Stomach (tissue), 8 donors: ENCODE measurements at regions not wholly inside any gene's neighbourhood (a gene's known extent, or its start where the extent isn't known, plus 50 kb on each side); places are given as distances from the start of the nearest gene placed in this dataset.

Source experiments
- DNase-seq, 2 donors: peaks; one replicate each; pipeline versions ENCODE4 v3.0.0 to v3.0.0-alpha.2; 2013 to 2019
- H3K27ac ChIP-seq, 5 donors: fragments of 200-600 bp in 4 of 5; sonication (generic) in 4 of 5; one replicate each; pipeline ENCODE4 v1.5.1; 2013 to 2019; ENCODE audit warnings: mild to moderate bottlenecking in 1 of 5, moderate library complexity in 1 of 5
- H3K27me3 ChIP-seq, 3 donors: fragments of 200-600 bp; sonication (generic); one replicate each; pipeline ENCODE4 v1.5.1; 2017 to 2019; ENCODE audit warnings: mixed run types in 1 of 3
- H3K36me3 ChIP-seq, 4 donors: fragments of 200-600 bp; sonication (generic); 1 replicate in 3 of 4; 2 replicates in 1 of 4; pipeline ENCODE4 v1.5.1; 2016 to 2019
- H3K4me1 ChIP-seq, 4 donors: fragments of 200-600 bp; sonication (generic); one replicate each; pipeline ENCODE4 v1.5.1; 2016 to 2019
- H3K4me3 ChIP-seq, 4 donors: fragments of 200-600 bp; sonication (generic) in 3 of 4; one replicate each; pipeline ENCODE4 v1.5.1; 2016 to 2019; ENCODE audit warnings: mild to moderate bottlenecking in 1 of 4
- H3K9me3 ChIP-seq, 4 donors: fragments of 200-600 bp; sonication (generic); one replicate each; pipeline ENCODE4 v1.5.1; 2016 to 2019
- CTCF ChIP-seq, 7 experiments: fragments of 450-650 bp in 4 of 7; fragments of 200-600 bp in 3 of 7; sonication (generic) in 3 of 7; IDR thresholded peaks; one replicate each; pipeline ENCODE4 v1.5.1; 2016 to 2019; ENCODE audit warnings: antibody characterized with exemption in 7 of 7, control low read depth in 2 of 7, mild to moderate bottlenecking in 1 of 7
- EP300 ChIP-seq: sonication (generic); formaldehyde crosslinking; IDR thresholded peaks from one replicate; pipeline ENCODE4 v1.6.1; 2017; ENCODE audit warnings: antibody characterized with exemption
- POLR2A ChIP-seq, 4 donors: fragments of 450-650 bp; IDR thresholded peaks; one replicate each; pipeline ENCODE4 v1.6.1; 2016; ENCODE audit warnings: antibody characterized with exemption in 4 of 4, control low read depth in 2 of 4, mild to moderate bottlenecking in 1 of 4, moderate library complexity in 1 of 4
- POLR2AphosphoS5 ChIP-seq, 3 donors: sonication (generic); formaldehyde crosslinking; IDR thresholded peaks; one replicate each; pipeline ENCODE4 v1.6.1; 2016; ENCODE audit warnings: antibody characterized with exemption in 3 of 3
- WGBS, 5 donors: extraction: QIAGEN DNeasy Blood & Tissue Kit in 3 of 5; methylation state at CpG; one replicate each; pipeline versions ENCODE4 v1.1.5 to v1.1.7; 2013 to 2018; 5-methylcytosine and 5-hydroxymethylcytosine counted together
- intact Hi-C: fragments of 100-400 bp; cut with DNase I; formaldehyde crosslinking; loops from one replicate; pipeline ENCODE4 v1.15.1; 2023; ENCODE audit warnings: low total_unique reads
- donor health status: healthy with polysubstance abuse.
- donor health status: Bipolar disorder and iron deficiency.
- donor health status: healthy.

- no peak overlapping the region for H3K27ac ChIP-seq
- no peaks in the 10 kb centered on the region for H3K27me3 ChIP-seq
- intact Hi-C loops: no loop called here
- no peak for TF ChIP-seq CTCF (IDR thresholded peaks at IDR 0.05)
- peaks cover 0 to under 1% (median 0%) of the 10 kb centered on the region in 4 donors for H3K9me3 ChIP-seq
- no peaks in the 10 kb centered on the region for H3K36me3 ChIP-seq
- no peaks in the 10 kb centered on the region for H3K4me1 ChIP-seq
- 85 to 93% (median 90%) methylated on average over 3 of the region's 3 CpGs for WGBS, 5 donors
- no peak overlapping the region for H3K4me3 ChIP-seq
- no peak for DNase-seq
These were observed 572.1 kb downstream of the TLE4 start for GRCh38 chr9:80143899-80144298.

- TF ChIP-seq POLR2A (IDR thresholded peaks at IDR 0.05) (no peak), POLR2AphosphoS5 (IDR thresholded peaks at IDR 0.05) (no peak), CTCF (IDR thresholded peaks at IDR 0.05) (no peak), EP300 (no peak)
- Histone ChIP-seq H3K27ac (no peak overlapping the region), H3K27me3 (no peaks in the 10 kb centered on the region), H3K36me3 (no peaks in the 10 kb centered on the region), H3K4me1 (no peaks in the 10 kb centered on the region), H3K4me3 (no peak overlapping the region), H3K9me3 (no peaks in the 10 kb centered on the region)
- no peak for DNase-seq
- 64 to 70% (median 66%) methylated on average over 2 of the region's 2 CpGs for WGBS, 5 donors
- intact Hi-C loops: no loop called here
These were observed 562.7 kb downstream of the TLE4 start for GRCh38 chr9:80134487-80134886.

GRCh38 chr9:80131627-80132026, 559.9 kb downstream of the TLE4 start:
- Histone ChIP-seq H3K9me3 (no peaks in the 10 kb centered on the region), H3K36me3 (no peaks in the 10 kb centered on the region), H3K4me1 (no peaks in the 10 kb centered on the region), H3K4me3 (no peak overlapping the region), H3K27ac (no peak overlapping the region), H3K27me3 (no peaks in the 10 kb centered on the region)
- intact Hi-C loops: no loop called here
- no peak for TF ChIP-seq EP300
- TF ChIP-seq CTCF (IDR thresholded peaks at IDR 0.05): no peak
- no peak for TF ChIP-seq POLR2A (IDR thresholded peaks at IDR 0.05)
- 92 to 96% (median 94%) methylated on average over 2 of the region's 2 CpGs for WGBS, 5 donors
- no peak for DNase-seq

GRCh38 chr9:80127920-80128319, 556.2 kb downstream of the TLE4 start:
- no peak for TF ChIP-seq CTCF (IDR thresholded peaks at IDR 0.05)
- no peak for TF ChIP-seq POLR2A (IDR thresholded peaks at IDR 0.05)
- no peak for TF ChIP-seq EP300
- TF ChIP-seq POLR2AphosphoS5 (IDR thresholded peaks at IDR 0.05): no peak
- Histone ChIP-seq H3K9me3 (no peaks in the 10 kb centered on the region), H3K4me1 (no peaks in the 10 kb centered on the region), H3K4me3 (no peak overlapping the region), H3K27me3 (no peaks in the 10 kb centered on the region), H3K27ac (no peak overlapping the region), H3K36me3 (no peaks in the 10 kb centered on the region)
- WGBS, 5 donors: 89 to 92% (median 90%) methylated on average over 6 of the region's 6 CpGs
- intact Hi-C loops: no loop called here
- DNase-seq: no peak
